ENCODE measurements at regions not wholly inside any gene's neighbourhood (a gene's known extent, or its start where the extent isn't known, plus 50 kb on each side); places are given as distances from the start of the nearest gene placed in this dataset.

- peaks cover 10% of the 10 kb centered on the region for H3K9me3 Mint-ChIP-seq
- DNase-seq (ENCODE audit: low spot score in 2 of 2), result no peak
- H3K27ac Mint-ChIP-seq (ENCODE audit: low read depth), result no peak overlapping the region
- no peak for ATAC-seq (replicated peaks; ENCODE audit: extremely low read depth, poor library complexity, severe bottlenecking)
- H3K36me3 Mint-ChIP-seq (ENCODE audit: insufficient read depth), result no peaks in the 10 kb centered on the region
- H3K4me3 Mint-ChIP-seq, result no peak overlapping the region
- no peaks in the 10 kb centered on the region for H3K4me1 Mint-ChIP-seq
- H3K27me3 Mint-ChIP-seq, result peaks cover 46% of the 10 kb centered on the region
These were observed 355.3 kb upstream of the RORA start for GRCh38 chr15:61584410-61584809.

- Mint-ChIP-seq H3K27me3 (peaks cover 51% of the 10 kb centered on the region), H3K9me3 (peaks cover 10% of the 10 kb centered on the region), H3K27ac (ENCODE audit: low read depth) (no peak overlapping the region), H3K4me3 (no peak overlapping the region), H3K36me3 (ENCODE audit: insufficient read depth) (no peaks in the 10 kb centered on the region), H3K4me1 (no peaks in the 10 kb centered on the region)
- ATAC-seq (replicated peaks; ENCODE audit: extremely low read depth, poor library complexity, severe bottlenecking), result no peak
- no peak for DNase-seq (ENCODE audit: low spot score in 2 of 2)
These were observed 353.0 kb upstream of the RORA start for GRCh38 chr15:61582092-61582491.

GRCh38 chr15:61575597-61575996 lies 346.5 kb upstream of the RORA start:
- Mint-ChIP-seq H3K9me3 (peaks cover 4% of the 10 kb centered on the region), H3K27ac (ENCODE audit: low read depth) (no peak overlapping the region), H3K27me3 (peaks cover 37% of the 10 kb centered on the region), H3K4me3 (no peak overlapping the region), H3K4me1 (no peaks in the 10 kb centered on the region), H3K36me3 (ENCODE audit: insufficient read depth) (no peaks in the 10 kb centered on the region)
- ATAC-seq (replicated peaks; ENCODE audit: extremely low read depth, poor library complexity, severe bottlenecking), result no peak
- DNase-seq (ENCODE audit: low spot score in 2 of 2), result no peak

GRCh38 chr15:61571026-61571425 lies 341.9 kb upstream of the RORA start:
- H3K27ac Mint-ChIP-seq (ENCODE audit: low read depth), result no peak overlapping the region
- H3K36me3 Mint-ChIP-seq (ENCODE audit: insufficient read depth), result no peaks in the 10 kb centered on the region
- no peaks in the 10 kb centered on the region for H3K9me3 Mint-ChIP-seq
- H3K4me3 Mint-ChIP-seq, result no peak overlapping the region
- peaks cover 23% of the 10 kb centered on the region for H3K27me3 Mint-ChIP-seq
- H3K4me1 Mint-ChIP-seq, result no peaks in the 10 kb centered on the region
- DNase-seq (ENCODE audit: low spot score in 2 of 2) (no peak), ATAC-seq (replicated peaks; ENCODE audit: extremely low read depth, poor library complexity, severe bottlenecking) (no peak)

GRCh38 chr15:61564785-61565184 lies 335.7 kb upstream of the RORA start:
- ATAC-seq (replicated peaks; ENCODE audit: extremely low read depth, poor library complexity, severe bottlenecking), result no peak
- Mint-ChIP-seq H3K27ac (ENCODE audit: low read depth) (no peak overlapping the region), H3K4me1 (no peaks in the 10 kb centered on the region), H3K27me3 (peaks cover 65% of the 10 kb centered on the region), H3K9me3 (no peaks in the 10 kb centered on the region), H3K4me3 (no peak overlapping the region), H3K36me3 (ENCODE audit: insufficient read depth) (no peaks in the 10 kb centered on the region)
- no peak for DNase-seq (ENCODE audit: low spot score in 2 of 2)

- DNase-seq (ENCODE audit: low spot score in 2 of 2), result no peak
- H3K4me3 Mint-ChIP-seq, result no peak overlapping the region
- H3K4me1 Mint-ChIP-seq, result peaks cover 7% of the 10 kb centered on the region
- no peaks in the 10 kb centered on the region for H3K36me3 Mint-ChIP-seq (ENCODE audit: insufficient read depth)
- no peaks in the 10 kb centered on the region for H3K9me3 Mint-ChIP-seq
- ATAC-seq (replicated peaks; ENCODE audit: extremely low read depth, poor library complexity, severe bottlenecking), result no peak
- peaks cover 51% of the 10 kb centered on the region for H3K27me3 Mint-ChIP-seq
- H3K27ac Mint-ChIP-seq (ENCODE audit: low read depth), result no peak overlapping the region
These were observed 329.4 kb upstream of the RORA start for GRCh38 chr15:61558172-61559136.

- Mint-ChIP-seq H3K4me3 (no peak overlapping the region), H3K36me3 (ENCODE audit: insufficient read depth) (no peaks in the 10 kb centered on the region), H3K4me1 (peaks cover 7% of the 10 kb centered on the region), H3K27ac (ENCODE audit: low read depth) (no peak overlapping the region), H3K9me3 (no peaks in the 10 kb centered on the region), H3K27me3 (peaks cover 36% of the 10 kb centered on the region)
- no peak for ATAC-seq (replicated peaks; ENCODE audit: extremely low read depth, poor library complexity, severe bottlenecking)
- DNase-seq (ENCODE audit: low spot score in 2 of 2), result no peak
These were observed 327.0 kb upstream of the RORA start for GRCh38 chr15:61556037-61556648.

- DNase-seq (ENCODE audit: low spot score in 2 of 2) (no peak), ATAC-seq (replicated peaks; ENCODE audit: extremely low read depth, poor library complexity, severe bottlenecking) (no peak)
- no peaks in the 10 kb centered on the region for H3K4me1 Mint-ChIP-seq
- peaks cover 36% of the 10 kb centered on the region for H3K27me3 Mint-ChIP-seq
- H3K36me3 Mint-ChIP-seq (ENCODE audit: insufficient read depth), result no peaks in the 10 kb centered on the region
- no peaks in the 10 kb centered on the region for H3K9me3 Mint-ChIP-seq
- no peak overlapping the region for H3K4me3 Mint-ChIP-seq
- H3K27ac Mint-ChIP-seq (ENCODE audit: low read depth), result no peak overlapping the region
These were observed 320.6 kb upstream of the RORA start for GRCh38 chr15:61549727-61550126.

GRCh38 chr15:61545763-61546162 lies 316.7 kb upstream of the RORA start:
- no peak overlapping the region for H3K4me3 Mint-ChIP-seq
- no peak for ATAC-seq (replicated peaks; ENCODE audit: extremely low read depth, poor library complexity, severe bottlenecking)
- no peak overlapping the region for H3K27ac Mint-ChIP-seq (ENCODE audit: low read depth)
- no peak for DNase-seq (ENCODE audit: low spot score in 2 of 2)
- peaks cover 24% of the 10 kb centered on the region for H3K27me3 Mint-ChIP-seq
- H3K4me1 Mint-ChIP-seq, result no peaks in the 10 kb centered on the region
- H3K36me3 Mint-ChIP-seq (ENCODE audit: insufficient read depth), result no peaks in the 10 kb centered on the region
- H3K9me3 Mint-ChIP-seq, result no peaks in the 10 kb centered on the region

- DNase-seq (ENCODE audit: low spot score in 2 of 2), result no peak
- H3K27ac Mint-ChIP-seq (ENCODE audit: low read depth), result no peak overlapping the region
- H3K4me1 Mint-ChIP-seq, result no peaks in the 10 kb centered on the region
- H3K9me3 Mint-ChIP-seq, result no peaks in the 10 kb centered on the region
- no peak overlapping the region for H3K4me3 Mint-ChIP-seq
- H3K27me3 Mint-ChIP-seq, result peaks cover 32% of the 10 kb centered on the region
- ATAC-seq (replicated peaks; ENCODE audit: extremely low read depth, poor library complexity, severe bottlenecking), result no peak
- no peaks in the 10 kb centered on the region for H3K36me3 Mint-ChIP-seq (ENCODE audit: insufficient read depth)
These were observed 312.4 kb upstream of the RORA start for GRCh38 chr15:61541516-61541915.

GRCh38 chr15:61537337-61537736 lies 308.2 kb upstream of the RORA start:
- Mint-ChIP-seq H3K9me3 (no peaks in the 10 kb centered on the region), H3K27me3 (peaks cover 39% of the 10 kb centered on the region), H3K4me1 (no peaks in the 10 kb centered on the region), H3K27ac (ENCODE audit: low read depth) (no peak overlapping the region), H3K4me3 (no peak overlapping the region), H3K36me3 (ENCODE audit: insufficient read depth) (no peaks in the 10 kb centered on the region)
- ATAC-seq (replicated peaks; ENCODE audit: extremely low read depth, poor library complexity, severe bottlenecking), result no peak
- no peak for DNase-seq (ENCODE audit: low spot score in 2 of 2)

- ATAC-seq (replicated peaks; ENCODE audit: extremely low read depth, poor library complexity, severe bottlenecking) (no peak), DNase-seq (ENCODE audit: low spot score in 2 of 2) (no peak)
- no peak overlapping the region for H3K27ac Mint-ChIP-seq (ENCODE audit: low read depth)
- no peak overlapping the region for H3K4me3 Mint-ChIP-seq
- H3K36me3 Mint-ChIP-seq (ENCODE audit: insufficient read depth), result no peaks in the 10 kb centered on the region
- H3K27me3 Mint-ChIP-seq, result peaks cover 55% of the 10 kb centered on the region
- no peaks in the 10 kb centered on the region for H3K9me3 Mint-ChIP-seq
- H3K4me1 Mint-ChIP-seq, result no peaks in the 10 kb centered on the region
These were observed 305.9 kb upstream of the RORA start for GRCh38 chr15:61534986-61535385.

- H3K27ac Mint-ChIP-seq (ENCODE audit: low read depth), result no peak overlapping the region
- no peak overlapping the region for H3K4me3 Mint-ChIP-seq
- no peaks in the 10 kb centered on the region for H3K36me3 Mint-ChIP-seq (ENCODE audit: insufficient read depth)
- DNase-seq (ENCODE audit: low spot score in 2 of 2) (no peak), ATAC-seq (replicated peaks; ENCODE audit: extremely low read depth, poor library complexity, severe bottlenecking) (no peak)
- peaks cover 45% of the 10 kb centered on the region for H3K27me3 Mint-ChIP-seq
- no peaks in the 10 kb centered on the region for H3K9me3 Mint-ChIP-seq
- no peaks in the 10 kb centered on the region for H3K4me1 Mint-ChIP-seq
These were observed 301.7 kb upstream of the RORA start for GRCh38 chr15:61530769-61531168.

Measured in central memory CD8-positive, alpha-beta T cell (primary cell).